ENCODE measurements at regions not wholly inside any gene's neighbourhood (a gene's known extent, or its start where the extent isn't known, plus 50 kb on each side); places are given as distances from the start of the nearest gene placed in this dataset.

- ChIA-PET SMC1A (ENCODE audit: uncharacterized antibody, unreplicated experiment) (no interaction called here), RAD21 (ENCODE audit: unreplicated experiment) (no interaction called here), CTCF (no interaction called here), POLR2A (no interaction called here)
- DNase-seq (ENCODE audit: low read depth, low spot score) (no peak), ATAC-seq (no peak), FAIRE-seq (no peak)
- no peak overlapping the region for H3K4me3 ChIP-seq
- H3K27ac ChIP-seq (ENCODE audit: control insufficient read depth, insufficient read depth): no peak overlapping the region
- intact Hi-C loops (cut with micrococcal nuclease; ENCODE audit: unreplicated experiment) (no loop called here), in situ Hi-C loops (cut with MboI) (no loop called here)
- no peak overlapping the region for H3K9ac ChIP-seq (ENCODE audit: control insufficient read depth, insufficient read depth, low read length)
- H3K36me3 ChIP-seq (ENCODE audit: control insufficient read depth in 2 of 2, insufficient read depth in 2 of 2, low read length in 1 of 2): no peaks in the 10 kb centered on the region
- 4% methylated on average over 2 of the region's 2 CpGs for WGBS (ENCODE audit: insufficient coverage, insufficient replicate concordance, low lambda C conversion rate, missing lambda C conversion rate)
- no peaks in the 10 kb centered on the region for H3K79me2 ChIP-seq (ENCODE audit: control insufficient read depth, insufficient read depth, low read length)
- no peaks in the 10 kb centered on the region for H3K4me1 ChIP-seq (ENCODE audit: control insufficient read depth, insufficient read depth, low read length)
- H3K9me3 ChIP-seq (replicated peaks; ENCODE audit: control insufficient read depth, insufficient read depth, low read length): no peaks in the 10 kb centered on the region
- H3K27me3 ChIP-seq (replicated peaks in 1 of 2; ENCODE audit: control insufficient read depth in 2 of 2, insufficient read depth in 2 of 2, low read length in 1 of 2): no peaks in the 10 kb centered on the region
- H2AFZ ChIP-seq (ENCODE audit: control insufficient read depth, low read depth, low read length): no peak overlapping the region
- no TSS peak for BruUV-seq (replicated peaks)
- H4K20me1 ChIP-seq (ENCODE audit: control insufficient read depth, insufficient read depth): no peaks in the 10 kb centered on the region
- H3K4me2 ChIP-seq (ENCODE audit: control insufficient read depth, insufficient read depth): no peak overlapping the region
- TF ChIP-seq RELA (IDR thresholded peaks at IDR 0.05; ENCODE audit: borderline replicate concordance, partially characterized antibody): no peak
- TF ChIP-seq ZBTB4 (CRISPR knock-in tag; IDR thresholded peaks at IDR 0.05): no peak
- TF ChIP-seq HDAC6 (IDR thresholded peaks at IDR 0.05; ENCODE audit: unreplicated experiment): no peak
- no peak for TF ChIP-seq CEBPZ (IDR thresholded peaks at IDR 0.05; ENCODE audit: low read depth, low read length)
- TF ChIP-seq SMAD1 (IDR thresholded peaks at IDR 0.05; ENCODE audit: low read depth, partially characterized antibody): no peak
- TF ChIP-seq SIN3A (IDR thresholded peaks at IDR 0.05; ENCODE audit: low read depth, low read length): no peak
- TF ChIP-seq PAX8 (IDR thresholded peaks at IDR 0.05): no peak
- TF ChIP-seq ZNF207 (IDR thresholded peaks at IDR 0.05; ENCODE audit: borderline replicate concordance): no peak
- TF ChIP-seq ZNF592 (IDR thresholded peaks at IDR 0.05): no peak
- no peak for TF ChIP-seq SMC3 (IDR thresholded peaks at IDR 0.05; ENCODE audit: borderline replicate concordance, low read length)
- TF ChIP-seq HCFC1 (IDR thresholded peaks at IDR 0.05; ENCODE audit: low read length): no peak
- TF ChIP-seq TARDBP (IDR thresholded peaks at IDR 0.05; ENCODE audit: borderline replicate concordance): no peak
- no peak for TF ChIP-seq RB1 (IDR thresholded peaks at IDR 0.05; ENCODE audit: borderline replicate concordance)
- no peak for TF ChIP-seq TAF1 (IDR thresholded peaks at IDR 0.05; ENCODE audit: borderline replicate concordance, low read depth, low read length)
- TF ChIP-seq TCF12 (IDR thresholded peaks at IDR 0.05; ENCODE audit: low read depth, low read length): no peak
These were observed 432.2 kb downstream of the SMARCA1 start for GRCh38 chrX:129091097-129091496.
